ENCODE measurements at regions not wholly inside any gene's neighbourhood (a gene's known extent, or its start where the extent isn't known, plus 50 kb on each side); places are given as distances from the start of the nearest gene placed in this dataset.
"Not testable (repeated sequence)": the region's sequence is repeated elsewhere in the genome, so short reads cannot be mapped to it uniquely, and the experiment has no call there.

DNA sequence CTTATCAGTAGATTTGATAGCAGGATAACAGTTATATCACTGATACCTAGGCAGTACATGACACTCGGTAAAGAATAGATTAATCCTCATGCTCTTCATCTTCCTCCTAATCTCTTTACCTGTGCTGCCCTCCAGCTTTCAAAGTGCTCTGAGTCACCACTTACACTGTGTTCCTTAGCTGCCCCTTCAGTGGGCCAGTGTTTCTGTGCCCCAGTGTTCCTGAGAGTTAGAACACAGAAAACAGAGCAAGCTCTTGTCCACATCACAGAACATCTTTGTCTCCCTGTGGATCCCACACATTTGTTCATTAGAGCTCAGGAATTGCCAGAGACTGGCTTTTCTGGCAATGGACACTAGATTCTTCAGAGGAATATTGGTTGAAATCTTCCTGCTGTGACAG, 51.1 kb upstream of the XKR3 start:
- TF ChIP-seq, protein P1, sequence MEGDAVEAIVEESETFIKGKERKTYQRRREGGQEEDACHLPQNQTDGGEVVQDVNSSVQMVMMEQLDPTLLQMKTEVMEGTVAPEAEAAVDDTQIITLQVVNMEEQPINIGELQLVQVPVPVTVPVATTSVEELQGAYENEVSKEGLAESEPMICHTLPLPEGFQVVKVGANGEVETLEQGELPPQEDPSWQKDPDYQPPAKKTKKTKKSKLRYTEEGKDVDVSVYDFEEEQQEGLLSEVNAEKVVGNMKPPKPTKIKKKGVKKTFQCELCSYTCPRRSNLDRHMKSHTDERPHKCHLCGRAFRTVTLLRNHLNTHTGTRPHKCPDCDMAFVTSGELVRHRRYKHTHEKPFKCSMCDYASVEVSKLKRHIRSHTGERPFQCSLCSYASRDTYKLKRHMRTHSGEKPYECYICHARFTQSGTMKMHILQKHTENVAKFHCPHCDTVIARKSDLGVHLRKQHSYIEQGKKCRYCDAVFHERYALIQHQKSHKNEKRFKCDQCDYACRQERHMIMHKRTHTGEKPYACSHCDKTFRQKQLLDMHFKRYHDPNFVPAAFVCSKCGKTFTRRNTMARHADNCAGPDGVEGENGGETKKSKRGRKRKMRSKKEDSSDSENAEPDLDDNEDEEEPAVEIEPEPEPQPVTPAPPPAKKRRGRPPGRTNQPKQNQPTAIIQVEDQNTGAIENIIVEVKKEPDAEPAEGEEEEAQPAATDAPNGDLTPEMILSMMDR (IDR thresholded peaks at IDR 0.05; ENCODE audit: low read depth, low read length): not testable (repeated sequence)
- not testable (repeated sequence) for TF ChIP-seq EZH2phosphoT487 (IDR thresholded peaks at IDR 0.05; ENCODE audit: low read depth)
